ENCODE measurements at regions not wholly inside any gene's neighbourhood (a gene's known extent, or its start where the extent isn't known, plus 50 kb on each side); places are given as distances from the start of the nearest gene placed in this dataset.

- no peak overlapping the region for H3K9ac ChIP-seq (ENCODE audit: low read depth in 1 of 2, low read length in 2 of 2)
- TF ChIP-seq TAF1 (conservative IDR thresholded peaks at IDR 0.05) (no peak), GABPA (IDR thresholded peaks at IDR 0.05 in 1 of 2, conservative IDR thresholded peaks at IDR 0.05 in 1 of 2) (no peak), MAX (IDR thresholded peaks at IDR 0.05) (no peak), EGR1 (IDR thresholded peaks at IDR 0.05; ENCODE audit: low read depth in 2 of 2) (no peak), RAD21 (IDR thresholded peaks at IDR 0.05) (no peak), REST (IDR thresholded peaks at IDR 0.05) (no peak), ATF3 (IDR thresholded peaks at IDR 0.05) (no peak), YY1 (IDR thresholded peaks at IDR 0.05) (no peak), FOXA2 (IDR thresholded peaks at IDR 0.05) (no peak), JUND (IDR thresholded peaks at IDR 0.05) (no peak), NR2F2 (IDR thresholded peaks at IDR 0.05) (no peak), FOXA1 (IDR thresholded peaks at IDR 0.05) (no peak), HNF4A (conservative IDR thresholded peaks at IDR 0.05) (no peak), ZBTB33 (IDR thresholded peaks at IDR 0.05) (no peak), HNF4G (IDR thresholded peaks at IDR 0.05) (no peak)
- H3K27me3 ChIP-seq (ENCODE audit: control insufficient read depth in 4 of 4, insufficient read depth in 4 of 4, low read length in 3 of 4): no peaks in the 10 kb centered on the region
- no peaks in the 10 kb centered on the region for H3K36me3 ChIP-seq (ENCODE audit: control insufficient read depth in 4 of 4, insufficient read depth in 3 of 4, low read depth in 1 of 4, low read length in 3 of 4)
- DNase-seq (ENCODE audit: low spot score): no peak
- H3K27ac ChIP-seq (ENCODE audit: low read depth in 1 of 2, low read length in 2 of 2): no peak overlapping the region
- no peak overlapping the region for H3K4me3 ChIP-seq (ENCODE audit: low read depth in 1 of 3, low read length in 3 of 3)
- no peaks in the 10 kb centered on the region for H3K4me1 ChIP-seq (ENCODE audit: control insufficient read depth in 4 of 4, insufficient read depth in 4 of 4, low read length in 3 of 4)
- 63% methylated on average over 1 of the region's 1 CpG for WGBS
- no peaks in the 10 kb centered on the region for H3K9me3 ChIP-seq (ENCODE audit: control insufficient read depth in 4 of 4, low read length in 3 of 4)
These were observed 746.6 kb upstream of the NXPH2 start for GRCh38 chr2:139526781-139527180.

- TF ChIP-seq MAX (IDR thresholded peaks at IDR 0.05): no peak
- TF ChIP-seq HNF4G (IDR thresholded peaks at IDR 0.05): no peak
- no peak for TF ChIP-seq NR2F2 (IDR thresholded peaks at IDR 0.05)
- TF ChIP-seq ATF3 (IDR thresholded peaks at IDR 0.05): no peak
- no peak for TF ChIP-seq RAD21 (IDR thresholded peaks at IDR 0.05)
- TF ChIP-seq EGR1 (IDR thresholded peaks at IDR 0.05; ENCODE audit: low read depth in 2 of 2): no peak
These were observed 738.1 kb upstream of the NXPH2 start for GRCh38 chr2:139518321-139518720.

More at GRCh38 chr2:139518321-139518720, 738.1 kb upstream of the NXPH2 start:
- 72% methylated on average over 5 of the region's 5 CpGs for WGBS
- H3K9ac ChIP-seq (ENCODE audit: low read depth in 1 of 2, low read length in 2 of 2): no peak overlapping the region
- H3K9me3 ChIP-seq (ENCODE audit: control insufficient read depth in 4 of 4, low read length in 3 of 4): no peaks in the 10 kb centered on the region
- no peaks in the 10 kb centered on the region for H3K36me3 ChIP-seq (ENCODE audit: control insufficient read depth in 4 of 4, insufficient read depth in 3 of 4, low read depth in 1 of 4, low read length in 3 of 4)
- no peak overlapping the region for H3K4me3 ChIP-seq (ENCODE audit: low read depth in 1 of 3, low read length in 3 of 3)
- no peak for DNase-seq (ENCODE audit: low spot score)
- no peaks in the 10 kb centered on the region for H3K27me3 ChIP-seq (ENCODE audit: control insufficient read depth in 4 of 4, insufficient read depth in 4 of 4, low read length in 3 of 4)
- H3K27ac ChIP-seq (ENCODE audit: low read depth in 1 of 2, low read length in 2 of 2): no peak overlapping the region
- no peaks in the 10 kb centered on the region for H3K4me1 ChIP-seq (ENCODE audit: control insufficient read depth in 4 of 4, insufficient read depth in 4 of 4, low read length in 3 of 4)

Data from liver (tissue), 7 donors.